MM.1S (cell line): ENCODE measurements at regions not wholly inside any gene's neighbourhood (a gene's known extent, or its start where the extent isn't known, plus 50 kb on each side); places are given as distances from the start of the nearest gene placed in this dataset.

ENCODE experiments used
- DNase-seq: peaks from one replicate; pipeline ENCODE4 v3.0.0-alpha.2; 2015
- H2AFZ ChIP-seq: fragments of 300-600 bp; sonication (generic); 2 replicates; pipeline ENCODE4 v1.6.0; 2016; ENCODE audit warnings: antibody characterized with exemption, low read length
- H3F3A ChIP-seq: fragments of 300-600 bp; sonication (generic); 2 replicates; pipeline ENCODE4 v1.6.1; 2016; ENCODE audit warnings: mild to moderate bottlenecking, antibody characterized with exemption, low read length, moderate library complexity, mixed read lengths; ENCODE audit not compliant: insufficient read depth
- H3K27ac ChIP-seq: fragments of 300-600 bp; sonication (generic); 2 replicates; pipeline ENCODE4 v1.5.1; 2016; ENCODE audit warnings: mild to moderate bottlenecking, low read length
- H3K27me3 ChIP-seq: fragments of 300-600 bp; sonication (generic); replicated peaks from 2 replicates; pipeline ENCODE4 v1.6.0; 2016; ENCODE audit warnings: low read length; ENCODE audit not compliant: insufficient read depth
- H3K36me3 ChIP-seq: fragments of 300-600 bp; sonication (generic); replicated peaks from 2 replicates; pipeline ENCODE4 v1.6.1; 2016; ENCODE audit warnings: mild to moderate bottlenecking, low read length, mixed read lengths; ENCODE audit not compliant: insufficient read depth
- H3K4me1 ChIP-seq: fragments of 300-600 bp; sonication (generic); 2 replicates; pipeline ENCODE4 v1.6.1; 2016; ENCODE audit warnings: low read length, mixed read lengths
- H3K4me2 ChIP-seq: fragments of 300-600 bp; sonication (generic); 2 replicates; pipeline ENCODE4 v1.6.0; 2016; ENCODE audit warnings: low read depth, low read length
- H3K4me3 ChIP-seq: fragments of 300-600 bp; sonication (generic); 2 replicates; pipeline ENCODE4 v1.5.1; 2016; ENCODE audit warnings: low read length, mixed read lengths
- H3K79me2 ChIP-seq: fragments of 300-600 bp; sonication (generic); 2 replicates; pipeline ENCODE4 v1.6.1; 2016; ENCODE audit warnings: mixed run types, low read length, mixed read lengths
- H3K9ac ChIP-seq: fragments of 300-600 bp; sonication (generic); 2 replicates; pipeline ENCODE4 v1.6.1; 2016; ENCODE audit warnings: low read length, mixed read lengths
- H3K9me2 ChIP-seq: fragments of 300-600 bp; sonication (generic); replicated peaks from 2 replicates; pipeline ENCODE4 v1.6.1; 2016; ENCODE audit warnings: mild to moderate bottlenecking, low read length, mixed read lengths; ENCODE audit not compliant: insufficient read depth
- H3K9me3 ChIP-seq: fragments of 300-600 bp; sonication (generic); replicated peaks from 2 replicates; pipeline ENCODE4 v1.6.1; 2016; ENCODE audit warnings: mild to moderate bottlenecking, low read length, mixed read lengths; ENCODE audit not compliant: insufficient read depth
- H4K20me1 ChIP-seq: fragments of 300-600 bp; sonication (generic); 2 replicates; pipeline ENCODE4 v1.6.1; 2016; ENCODE audit warnings: mild to moderate bottlenecking, low read length, moderate library complexity, mixed read lengths; ENCODE audit not compliant: insufficient read depth
- CTCF ChIP-seq: fragments of 300-600 bp; sonication (generic); IDR thresholded peaks from 2 replicates; pipeline ENCODE4 v1.5.1; 2016; ENCODE audit warnings: antibody characterized with exemption, low read length, mixed read lengths
- EZH2 ChIP-seq: fragments of 300-600 bp; sonication (generic); optimal IDR thresholded peaks from 2 replicates; pipeline ENCODE3; 2017; ENCODE audit warnings: low read depth, mild to moderate bottlenecking, antibody characterized with exemption, low read length, mixed read lengths
- EZH2phosphoT487 ChIP-seq: fragments of 300-600 bp; sonication (generic); IDR thresholded peaks from 2 replicates; pipeline ENCODE4 v1.6.1; 2018; ENCODE audit warnings: antibody characterized with exemption, low read length

- H3K27ac ChIP-seq = no peak overlapping the region
- TF ChIP-seq EZH2phosphoT487 = no peak
- TF ChIP-seq CTCF = no peak
- no peak for TF ChIP-seq EZH2
- H3K79me2 ChIP-seq = no peaks in the 10 kb centered on the region
Observed at GRCh38 chrX:7318241-7318640, 170.3 kb upstream of the PUDP start.

GRCh38 chrX:7316887-7317286 is 168.9 kb upstream of the PUDP start:
- Histone ChIP-seq H3K36me3 (no peaks in the 10 kb centered on the region), H3K4me3 (no peak overlapping the region), H3K27ac (no peak overlapping the region), H2AFZ (no peak overlapping the region), H3K9ac (no peak overlapping the region), H3K4me1 (no peaks in the 10 kb centered on the region), H3K79me2 (no peaks in the 10 kb centered on the region), H3K9me3 (no peaks in the 10 kb centered on the region), H3F3A (no peaks in the 10 kb centered on the region), H3K4me2 (no peak overlapping the region), H4K20me1 (no peaks in the 10 kb centered on the region), H3K27me3 (no peaks in the 10 kb centered on the region), H3K9me2 (no peaks in the 10 kb centered on the region)
- no peak for TF ChIP-seq CTCF
- no peak for DNase-seq

More at GRCh38 chrX:7318241-7318640, 170.3 kb upstream of the PUDP start:
- no peaks in the 10 kb centered on the region for H3K36me3 ChIP-seq
- no peaks in the 10 kb centered on the region for H3K9me3 ChIP-seq
- no peaks in the 10 kb centered on the region for H3K4me1 ChIP-seq
- H3K27me3 ChIP-seq = no peaks in the 10 kb centered on the region
- H3F3A ChIP-seq = no peaks in the 10 kb centered on the region
- H3K4me2 ChIP-seq = no peak overlapping the region
- H3K9me2 ChIP-seq = no peaks in the 10 kb centered on the region
- no peak overlapping the region for H3K9ac ChIP-seq
- H4K20me1 ChIP-seq = no peaks in the 10 kb centered on the region
- DNase-seq = no peak
- H2AFZ ChIP-seq = no peak overlapping the region
- no peak overlapping the region for H3K4me3 ChIP-seq

GRCh38 chrX:7316280-7316679 is 168.3 kb upstream of the PUDP start:
- Histone ChIP-seq H4K20me1 (no peaks in the 10 kb centered on the region), H3K36me3 (no peaks in the 10 kb centered on the region), H3K27ac (no peak overlapping the region), H3K4me1 (no peaks in the 10 kb centered on the region), H3K9ac (no peak overlapping the region), H3K9me3 (no peaks in the 10 kb centered on the region), H3K27me3 (no peaks in the 10 kb centered on the region), H3K4me3 (no peak overlapping the region), H2AFZ (no peak overlapping the region), H3K9me2 (no peaks in the 10 kb centered on the region), H3K79me2 (no peaks in the 10 kb centered on the region), H3K4me2 (no peak overlapping the region), H3F3A (no peaks in the 10 kb centered on the region)
- no peak for DNase-seq
- TF ChIP-seq EZH2 = no peak
- no peak for TF ChIP-seq EZH2phosphoT487
- TF ChIP-seq CTCF = no peak
